Bronchial epithelial cell (primary cell): ENCODE measurements at regions not wholly inside any gene's neighbourhood (a gene's known extent, or its start where the extent isn't known, plus 50 kb on each side); places are given as distances from the start of the nearest gene placed in this dataset.

Experiments
- DNase-seq: peaks from one replicate; pipeline ENCODE4 v3.0.0-alpha.2; 2010; ENCODE audit warnings: low read depth
- FAIRE-seq: peaks from 2 replicates; lab custom pipeline; 2011; peaks lifted over from hg19 to GRCh38; lab: Jason Lieb, UNC
- H3K27me3 ChIP-seq: 2 replicates; pipeline ENCODE4 v1.5.1; 2011; ENCODE audit warnings: low read length; ENCODE audit not compliant: control insufficient read depth, insufficient read depth
- H3K36me3 ChIP-seq: 2 replicates; pipeline ENCODE4 v1.5.1; 2011; ENCODE audit warnings: low read length; ENCODE audit not compliant: control insufficient read depth, insufficient read depth
- H3K4me3 ChIP-seq: 2 replicates; pipeline ENCODE4 v1.5.1; 2011; ENCODE audit warnings: mild to moderate bottlenecking, low read depth, low read length, control low read depth
- TF ChIP-seq, protein P1 (sequence below): IDR thresholded peaks from 2 replicates; pipeline ENCODE4 v1.5.1; 2011; ENCODE audit warnings: mild to moderate bottlenecking, moderate library complexity, low read length, control low read depth, inconsistent platforms; ENCODE audit not compliant: insufficient read depth, severe bottlenecking

DNA sequence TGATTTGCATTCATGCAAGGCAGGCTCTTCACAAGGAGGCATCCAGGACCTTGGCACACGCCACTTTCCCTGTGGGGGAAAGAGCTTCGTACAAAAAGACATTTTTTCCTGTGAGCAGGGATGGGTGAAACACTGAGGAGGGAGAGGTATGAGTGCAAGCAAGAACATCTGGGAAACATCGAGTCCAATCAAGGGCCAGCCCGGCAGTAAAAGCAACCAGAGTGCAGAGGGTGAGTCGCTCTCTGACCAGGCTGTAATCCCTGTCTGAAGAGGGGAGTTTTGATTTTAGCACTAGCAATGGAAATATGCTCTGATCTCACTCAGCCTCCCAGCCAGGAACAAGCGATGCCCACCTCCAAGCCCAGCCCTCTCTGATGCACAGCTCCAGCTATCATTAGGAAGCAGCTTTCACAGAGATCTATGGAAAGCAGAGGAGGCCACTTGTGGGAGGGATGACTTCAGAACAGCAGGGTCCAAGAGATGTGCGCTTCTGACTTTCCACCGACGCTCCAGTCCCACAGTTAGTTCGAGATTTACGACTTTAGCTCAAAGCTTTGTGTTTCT, 211.0 kb upstream of the ADAMTS16 start:
- DNase-seq, result no peak
- Histone ChIP-seq H3K4me3 (no peak overlapping the region), H3K36me3 (no peaks in the 10 kb centered on the region), H3K27me3 (no peaks in the 10 kb centered on the region)
- FAIRE-seq, result no peak
- TF ChIP-seq, protein P1, sequence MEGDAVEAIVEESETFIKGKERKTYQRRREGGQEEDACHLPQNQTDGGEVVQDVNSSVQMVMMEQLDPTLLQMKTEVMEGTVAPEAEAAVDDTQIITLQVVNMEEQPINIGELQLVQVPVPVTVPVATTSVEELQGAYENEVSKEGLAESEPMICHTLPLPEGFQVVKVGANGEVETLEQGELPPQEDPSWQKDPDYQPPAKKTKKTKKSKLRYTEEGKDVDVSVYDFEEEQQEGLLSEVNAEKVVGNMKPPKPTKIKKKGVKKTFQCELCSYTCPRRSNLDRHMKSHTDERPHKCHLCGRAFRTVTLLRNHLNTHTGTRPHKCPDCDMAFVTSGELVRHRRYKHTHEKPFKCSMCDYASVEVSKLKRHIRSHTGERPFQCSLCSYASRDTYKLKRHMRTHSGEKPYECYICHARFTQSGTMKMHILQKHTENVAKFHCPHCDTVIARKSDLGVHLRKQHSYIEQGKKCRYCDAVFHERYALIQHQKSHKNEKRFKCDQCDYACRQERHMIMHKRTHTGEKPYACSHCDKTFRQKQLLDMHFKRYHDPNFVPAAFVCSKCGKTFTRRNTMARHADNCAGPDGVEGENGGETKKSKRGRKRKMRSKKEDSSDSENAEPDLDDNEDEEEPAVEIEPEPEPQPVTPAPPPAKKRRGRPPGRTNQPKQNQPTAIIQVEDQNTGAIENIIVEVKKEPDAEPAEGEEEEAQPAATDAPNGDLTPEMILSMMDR, result no peak

DNA sequence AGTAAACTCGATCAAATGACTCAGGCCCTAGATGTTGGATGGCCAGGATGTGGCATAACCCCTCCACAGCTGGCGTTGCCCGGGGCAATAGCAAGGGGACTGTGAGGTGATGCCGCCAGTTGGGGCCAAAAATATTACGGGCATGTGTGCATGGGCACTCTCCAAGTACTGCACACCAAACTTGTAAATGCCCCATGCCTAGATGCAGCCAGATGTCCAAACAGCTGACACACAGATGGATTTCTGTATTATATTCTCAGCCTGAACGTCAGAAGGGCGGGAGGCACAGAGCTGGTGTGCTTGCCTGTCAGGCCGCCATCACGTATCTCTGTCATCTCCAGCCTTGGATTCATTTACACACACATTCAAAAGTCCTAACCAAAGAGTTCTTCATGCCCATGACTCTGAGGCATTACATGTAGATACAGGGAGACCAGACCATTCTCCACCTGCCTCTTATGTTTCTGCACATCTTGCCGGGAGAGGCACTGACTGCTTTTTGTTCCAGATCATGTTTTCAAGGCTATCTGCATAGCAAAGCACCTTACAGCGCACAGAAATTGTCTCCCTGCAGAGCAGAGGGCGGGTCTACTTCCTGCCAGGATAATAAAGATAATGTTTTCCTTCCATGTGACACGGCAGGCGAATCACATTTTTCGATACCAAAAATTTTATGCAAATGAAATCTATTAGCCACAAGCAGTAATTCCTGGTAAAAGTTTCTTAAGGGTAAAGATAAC, 200.9 kb upstream of the ADAMTS16 start:
- TF ChIP-seq, protein P1, result no peak
- no peak for FAIRE-seq

DNA sequence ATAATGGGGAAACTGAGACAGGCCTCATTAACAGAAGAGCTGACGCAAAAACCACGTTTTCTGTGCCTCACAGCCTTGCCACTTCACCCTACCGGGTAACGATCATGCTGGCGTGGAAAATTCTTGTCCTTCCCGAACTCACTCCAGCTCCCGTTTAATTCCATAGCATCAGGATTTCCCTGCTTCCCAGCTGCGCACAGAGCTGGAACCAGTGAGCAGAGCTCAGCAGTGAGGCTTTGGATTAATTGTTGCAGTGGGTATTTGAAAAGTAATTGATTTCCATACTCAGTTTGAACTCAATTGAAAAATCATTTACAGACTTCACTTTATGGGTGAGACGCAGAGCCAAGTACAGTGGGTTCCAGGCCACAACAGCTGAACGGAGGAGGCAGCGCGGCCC, 199.0 kb upstream of the ADAMTS16 start:
- TF ChIP-seq, protein P1, result no peak
- Histone ChIP-seq H3K36me3 (no peaks in the 10 kb centered on the region), H3K4me3 (no peak overlapping the region), H3K27me3 (no peaks in the 10 kb centered on the region)
- DNase-seq (no peak), FAIRE-seq (no peak)

More for the DNA sequence above, 200.9 kb upstream of the ADAMTS16 start:
- no peak for DNase-seq
- no peaks in the 10 kb centered on the region for H3K27me3 ChIP-seq
- H3K36me3 ChIP-seq, result no peaks in the 10 kb centered on the region
- H3K4me3 ChIP-seq, result no peak overlapping the region

DNA sequence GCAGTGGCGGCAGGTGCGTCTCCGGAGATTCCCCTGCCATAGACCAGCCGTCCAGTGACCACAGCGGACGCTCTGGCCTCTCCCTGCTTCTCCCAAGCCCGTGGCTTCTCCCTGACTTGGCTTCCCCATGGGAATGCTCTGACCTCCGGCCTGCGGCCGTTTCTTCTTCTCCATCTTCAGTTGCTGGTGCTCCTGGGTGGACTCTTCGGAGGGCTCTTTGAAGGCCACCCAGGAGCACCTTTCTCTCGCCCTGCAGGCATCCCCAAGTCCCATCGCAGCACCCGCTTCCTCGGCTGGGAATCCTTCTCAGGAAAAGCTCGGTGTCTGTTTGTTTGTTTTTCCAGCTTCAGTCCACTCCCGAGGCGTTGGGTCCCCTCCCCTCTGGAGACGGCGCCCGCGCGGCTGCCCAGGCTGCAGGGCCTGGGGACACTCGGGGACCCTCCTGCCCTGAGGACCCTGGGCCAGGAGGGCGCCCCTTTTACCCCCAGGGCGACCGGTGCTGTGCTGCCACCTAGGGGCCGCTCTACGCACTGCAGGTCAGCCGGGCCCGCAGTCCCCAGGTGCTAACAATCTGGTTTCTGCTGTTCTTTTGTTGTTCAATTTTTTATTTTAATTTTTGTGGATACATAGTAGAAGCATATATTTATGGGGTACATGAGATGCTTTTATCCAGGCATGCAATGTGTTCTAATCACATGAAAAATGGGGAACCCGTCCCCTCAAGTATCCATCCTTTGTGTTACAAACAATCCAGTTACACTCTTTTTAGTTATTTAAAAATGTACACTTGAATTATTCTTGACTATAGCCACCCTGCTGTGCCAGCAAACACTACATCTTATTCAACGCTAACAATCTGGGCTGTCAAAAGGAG, 197.9 kb upstream of the ADAMTS16 start:
- FAIRE-seq (no peak), DNase-seq (no peak)
- Histone ChIP-seq H3K36me3 (no peaks in the 10 kb centered on the region), H3K4me3 (no peak overlapping the region), H3K27me3 (no peaks in the 10 kb centered on the region)
- TF ChIP-seq, protein P1, result peak; percentile 6

DNA sequence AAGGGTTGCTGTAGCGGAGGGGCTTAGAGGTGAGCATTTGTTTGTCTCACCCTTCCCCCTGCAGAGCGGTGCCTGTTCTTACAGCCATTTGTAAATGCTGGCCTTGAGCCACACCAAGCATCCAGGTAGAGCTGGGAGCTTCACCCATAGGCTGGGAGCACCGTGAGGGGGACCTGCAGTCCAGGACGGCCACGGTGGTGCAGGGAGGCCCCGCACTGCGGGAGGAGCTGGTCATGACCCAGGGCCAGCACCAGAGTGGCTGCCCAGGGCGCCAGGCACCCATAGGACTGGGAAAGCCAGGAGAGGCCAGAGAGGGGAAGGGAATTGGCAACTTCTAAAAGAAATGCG, 197.3 kb upstream of the ADAMTS16 start:
- H3K4me3 ChIP-seq, result no peak overlapping the region
- H3K36me3 ChIP-seq, result no peaks in the 10 kb centered on the region
- FAIRE-seq (no peak), DNase-seq (no peak)
- TF ChIP-seq, protein P1, result no peak
- H3K27me3 ChIP-seq, result no peaks in the 10 kb centered on the region
